IMR-90 (cell line): ENCODE measurements at regions not wholly inside any gene's neighbourhood (a gene's known extent, or its start where the extent isn't known, plus 50 kb on each side); places are given as distances from the start of the nearest gene placed in this dataset.

Experiments used
- ATAC-seq: fragments of 200-7000 bp; cut with Tn5 transposase; 2 replicates; pipeline ENCODE4 v1.9.1; 2020; ENCODE audit warnings: low read depth, mild to moderate bottlenecking, moderate library complexity
- BruUV-seq: library from RNA; stranded (reverse); fragments of 400-500 nt; replicated peaks from 2 replicates; lab custom pipeline; 2021; lab: Mats Ljungman, UMichigan
- CTCF ChIA-PET: fragments of 300-600 bp; formaldehyde crosslinking; extraction: SDS; loops from one replicate; lab custom pipeline; 2021; ENCODE audit warnings: antibody characterized with exemption; lab: Yijun Ruan, JAX
- POLR2A ChIA-PET: fragments of 300-600 bp; sonication (Branson Sonifier 250); formaldehyde crosslinking; loops from one replicate; lab custom pipeline; 2022; ENCODE audit warnings: antibody characterized with exemption; ENCODE audit not compliant: unreplicated experiment; lab: Charles Lee
- DNase-seq: peaks from one replicate; pipeline ENCODE4 v3.0.0; 2013
- H2AFZ ChIP-seq: replicated peaks from 2 replicates; pipeline ENCODE3; 2013; ENCODE audit warnings: low read length, mild to moderate bottlenecking; ENCODE audit not compliant: poor library complexity
- H2AK5ac ChIP-seq: 2 replicates; pipeline ENCODE4 v1.6.1; 2013; ENCODE audit warnings: low read depth, low read length, inconsistent platforms
- H2AK9ac ChIP-seq: replicated peaks from 2 replicates; pipeline ENCODE3; 2013; ENCODE audit warnings: mild to moderate bottlenecking, low read depth, low read length, moderate library complexity; ENCODE audit not compliant: poor library complexity
- H2BK120ac ChIP-seq: 2 replicates; pipeline ENCODE4 v1.6.1; 2013; ENCODE audit warnings: low read depth, low read length, inconsistent platforms
- H2BK15ac ChIP-seq: 3 replicates; pipeline ENCODE4 v1.6.1; 2013; ENCODE audit warnings: low read depth, low read length, inconsistent platforms
- H2BK20ac ChIP-seq: 2 replicates; pipeline ENCODE4 v1.6.1; 2013; ENCODE audit warnings: low read depth, mild to moderate bottlenecking, inconsistent platforms, low read length, moderate library complexity
- H2BK5ac ChIP-seq: 2 replicates; pipeline ENCODE4 v1.6.1; 2013; ENCODE audit warnings: mild to moderate bottlenecking, low read depth, low read length, inconsistent platforms; ENCODE audit not compliant: poor library complexity, severe bottlenecking
- H3K14ac ChIP-seq: replicated peaks from 2 replicates; pipeline ENCODE4 v1.6.1; 2013; ENCODE audit warnings: low read depth, low read length, inconsistent platforms
- H3K18ac ChIP-seq: 2 replicates; pipeline ENCODE4 v1.6.1; 2013; ENCODE audit warnings: low read depth, low read length, control low read depth
- H3K23ac ChIP-seq: 2 replicates; pipeline ENCODE4 v1.6.1; 2013; ENCODE audit warnings: low read depth, low read length, inconsistent platforms
- H3K27ac ChIP-seq: 2 replicates; pipeline ENCODE4 v1.5.1; 2013; ENCODE audit warnings: mild to moderate bottlenecking, control low read depth, low read length; ENCODE audit not compliant: insufficient read depth
- H3K27me3 ChIP-seq: 2 replicates; pipeline ENCODE4 v1.6.1; 2013; ENCODE audit warnings: low read length; ENCODE audit not compliant: control insufficient read depth, insufficient read depth
- H3K36me3 ChIP-seq: 2 replicates; pipeline ENCODE4 v1.6.1; 2013; ENCODE audit warnings: low read length, mixed read lengths; ENCODE audit not compliant: control insufficient read depth, insufficient read depth
- H3K4ac ChIP-seq: 2 replicates; pipeline ENCODE4 v1.6.1; 2013; ENCODE audit warnings: low read depth, low read length, inconsistent platforms
- H3K4me1 ChIP-seq: 2 replicates; pipeline ENCODE4 v1.6.1; 2013; ENCODE audit warnings: low read length, mixed read lengths; ENCODE audit not compliant: control insufficient read depth, insufficient read depth
- H3K4me2 ChIP-seq: 2 replicates; pipeline ENCODE4 v1.6.1; 2013; ENCODE audit warnings: low read depth, mild to moderate bottlenecking, control low read depth, low read length, moderate library complexity
- H3K4me3 ChIP-seq: 2 replicates; pipeline ENCODE4 v1.5.1; 2013; ENCODE audit warnings: low read depth, mild to moderate bottlenecking, control low read depth, low read length, moderate library complexity; ENCODE audit not compliant: insufficient read depth
- H3K56ac ChIP-seq: 2 replicates; pipeline ENCODE4 v1.6.1; 2013; ENCODE audit warnings: low read length, inconsistent platforms; ENCODE audit not compliant: insufficient read depth; ENCODE audit errors: extremely low read depth
- H3K79me1 ChIP-seq, 2 experiments: 2 replicates each; pipeline ENCODE4 v1.6.1; 2013; ENCODE audit warnings: low read length in 2 of 2, inconsistent platforms in 1 of 2, low read depth in 1 of 2
- H3K9ac ChIP-seq: 2 replicates; pipeline ENCODE4 v1.6.1; 2013; ENCODE audit warnings: low read depth, low read length, control low read depth
- H3K9me1 ChIP-seq: 2 replicates; pipeline ENCODE4 v1.6.1; 2013; ENCODE audit warnings: low read length, inconsistent platforms; ENCODE audit not compliant: insufficient read depth
- H3K9me3 ChIP-seq: 2 replicates; pipeline ENCODE4 v1.6.1; 2013; ENCODE audit warnings: low read length; ENCODE audit not compliant: control insufficient read depth, insufficient read depth
- H4K20me1 ChIP-seq: 2 replicates; pipeline ENCODE4 v1.6.1; 2013; ENCODE audit warnings: low read length, inconsistent platforms; ENCODE audit not compliant: insufficient read depth
- H4K5ac ChIP-seq: 2 replicates; pipeline ENCODE4 v1.6.1; 2013; ENCODE audit warnings: mild to moderate bottlenecking, low read depth, low read length, control low read depth
- H4K8ac ChIP-seq, 2 experiments: 2 replicates each; pipeline ENCODE4 v1.6.1; 2013; ENCODE audit warnings: low read depth in 2 of 2, low read length in 2 of 2, control low read depth in 1 of 2, inconsistent platforms in 1 of 2
- H4K91ac ChIP-seq: 2 replicates; pipeline ENCODE4 v1.6.1; 2013; ENCODE audit warnings: low read depth, low read length, inconsistent platforms; ENCODE audit not compliant: insufficient read depth
- BHLHE40 ChIP-seq: fragments of 150-350 bp; IDR thresholded peaks from 2 replicates; pipeline ENCODE4 v1.6.1; 2016; ENCODE audit warnings: mild to moderate bottlenecking, low read depth, low read length
- CEBPB ChIP-seq: IDR thresholded peaks from 2 replicates; pipeline ENCODE4 v1.6.1; 2012; ENCODE audit warnings: low read depth, low read length, improper control_type of control experiment
- CTCF ChIP-seq: conservative IDR thresholded peaks from 2 replicates; pipeline ENCODE4 v1.5.1; 2012; ENCODE audit warnings: mild to moderate bottlenecking, low read depth, low read length, improper control_type of control experiment
- ELK1 ChIP-seq: fragments of 150-350 bp; IDR thresholded peaks from 2 replicates; pipeline ENCODE4 v1.6.1; 2016; ENCODE audit warnings: low read depth, mild to moderate bottlenecking, low read length, moderate library complexity, borderline replicate concordance
- FOS ChIP-seq: fragments of 150-350 bp; IDR thresholded peaks from 2 replicates; pipeline ENCODE4 v1.6.1; 2016; ENCODE audit warnings: low read depth, low read length
- MAFK ChIP-seq: IDR thresholded peaks from 2 replicates; pipeline ENCODE4 v1.6.1; 2012; ENCODE audit warnings: low read depth, low read length, improper control_type of control experiment
- MAZ ChIP-seq: IDR thresholded peaks from 2 replicates; pipeline ENCODE4 v1.6.1; 2012; ENCODE audit warnings: low read depth, mild to moderate bottlenecking, low read length, improper control_type of control experiment, moderate library complexity, borderline replicate concordance
- MXI1 ChIP-seq: IDR thresholded peaks from 2 replicates; pipeline ENCODE4 v1.6.1; 2012; ENCODE audit warnings: low read depth, mild to moderate bottlenecking, low read length, moderate library complexity, borderline replicate concordance
- NFE2L2 ChIP-seq: fragments of 150-350 bp; IDR thresholded peaks from 2 replicates; pipeline ENCODE4 v1.6.1; 2016; ENCODE audit warnings: low read depth, mild to moderate bottlenecking, low read length
- POLR2A ChIP-seq: IDR thresholded peaks from 2 replicates; pipeline ENCODE4 v1.6.1; 2012; ENCODE audit warnings: mild to moderate bottlenecking, low read depth, low read length
- RAD21 ChIP-seq: IDR thresholded peaks from 2 replicates; pipeline ENCODE4 v1.6.1; 2012; ENCODE audit warnings: low read length, improper control_type of control experiment
- RCOR1 ChIP-seq: IDR thresholded peaks from 2 replicates; pipeline ENCODE4 v1.6.1; 2012; ENCODE audit warnings: mild to moderate bottlenecking, low read length, improper control_type of control experiment; ENCODE audit not compliant: insufficient replicate concordance
- RFX5 ChIP-seq: IDR thresholded peaks from 2 replicates; pipeline ENCODE4 v1.8.0; 2012; ENCODE audit warnings: low read depth, mild to moderate bottlenecking, low read length, moderate library complexity
- SMC3 ChIP-seq: fragments of 150-350 bp; IDR thresholded peaks from 2 replicates; pipeline ENCODE4 v1.6.1; 2016; ENCODE audit warnings: low read depth, mild to moderate bottlenecking, antibody characterized with exemption, low read length, moderate library complexity
- USF2 ChIP-seq: fragments of 150-350 bp; IDR thresholded peaks from 2 replicates; pipeline ENCODE4 v1.6.1; 2017; ENCODE audit warnings: mild to moderate bottlenecking, antibody characterized with exemption, low read length, low read depth
- WGBS, 2 experiments: methylation state at CpG; one replicate each; pipeline versions ENCODE4 v1.1.5 to v1.1.7; 2013; ENCODE audit warnings: missing lambda C conversion rate in 2 of 2; ENCODE audit not compliant: insufficient read length in 1 of 2; ENCODE audit errors: extremely low coverage in 2 of 2; 5-methylcytosine and 5-hydroxymethylcytosine counted together
- dilution Hi-C: fragments of 300-500 bp; cut with HindIII; formaldehyde crosslinking; loops from one replicate; pipeline ENCODE4 v1.14.3; 2018; ENCODE audit warnings: low sequenced_read_pairs; ENCODE audit not compliant: unreplicated experiment
- in situ Hi-C: fragments of 300-500 bp; cut with MboI; formaldehyde crosslinking; loops from 3 replicates; pipeline ENCODE4 v1.14.3; 2019; ENCODE audit warnings: low sequenced_read_pairs, inconsistent platforms, mixed read lengths
- intact Hi-C: fragments of 100-400 bp; cut with micrococcal nuclease; formaldehyde crosslinking; loops from 2 replicates; pipeline ENCODE4 v1.10.0; 2022

- Histone ChIP-seq H2BK15ac (no peak overlapping the region), H2AFZ (no peak overlapping the region), H3K23ac (no peak overlapping the region), H2AK5ac (no peak overlapping the region), H3K14ac (no peak overlapping the region), H3K4me1 (peaks cover 2% of the 10 kb centered on the region; the same call in 1 of the 2 replicates), H4K5ac (no peak overlapping the region), H2BK5ac (no peak overlapping the region), H3K36me3 (no peaks in the 10 kb centered on the region), H3K9me1 (no peaks in the 10 kb centered on the region), H3K18ac (no peak overlapping the region), H2BK20ac (no peak overlapping the region), H3K4me3 (no peak overlapping the region), H3K9me3 (no peaks in the 10 kb centered on the region), H3K9ac (no peak overlapping the region), H3K4ac (no peak overlapping the region), H4K8ac (no peak overlapping the region), H3K27ac (no peak overlapping the region), H3K56ac (no peak overlapping the region), H3K79me1 (no peaks in the 10 kb centered on the region), H3K27me3 (peaks cover 18% of the 10 kb centered on the region; the same call in 1 of the 2 replicates), H2BK120ac (no peak overlapping the region), H4K20me1 (no peaks in the 10 kb centered on the region), H4K91ac (no peak overlapping the region), H3K4me2 (no peak overlapping the region), H2AK9ac (no peak overlapping the region)
- BruUV-seq, result no TSS peak
- no peak for DNase-seq
- intact Hi-C loops, result no loop called here
- in situ Hi-C loops, result no loop called here
- no peak for ATAC-seq
- POLR2A ChIA-PET, result no interaction called here
- dilution Hi-C loops, result no loop called here
- WGBS, 2 experiments, result no CpG with 5 or more reads among the region's 19 CpGs
- CTCF ChIA-PET, result interaction anchor here (0.6 to 1.3 kb wide), 4 partner anchors 10 to 490 kb away, joined by 3 to 5 read pairs (median 4); no protein-coding TSS in a partner anchor
- TF ChIP-seq RFX5, result no peak
- no peak for TF ChIP-seq CTCF
- TF ChIP-seq USF2, result no peak
- no peak for TF ChIP-seq SMC3
- TF ChIP-seq MXI1, result no peak
- no peak for TF ChIP-seq MAZ
- no peak for TF ChIP-seq NFE2L2
- TF ChIP-seq POLR2A, result no peak
- TF ChIP-seq BHLHE40, result no peak
- TF ChIP-seq RCOR1, result no peak
- no peak for TF ChIP-seq RAD21
- TF ChIP-seq CEBPB, result no peak
- TF ChIP-seq ELK1, result no peak
- no peak for TF ChIP-seq FOS
- TF ChIP-seq MAFK, result no peak
Measured at GRCh38 chr1:10936998-10937901, 75.2 kb upstream of the TARDBP start.
